ENCODE measurements at regions not wholly inside any gene's neighbourhood (a gene's known extent, or its start where the extent isn't known, plus 50 kb on each side); places are given as distances from the start of the nearest gene placed in this dataset.
A peak's percentile ranks its signal among the peaks of the same experiment; 100 is the strongest.

DNA sequence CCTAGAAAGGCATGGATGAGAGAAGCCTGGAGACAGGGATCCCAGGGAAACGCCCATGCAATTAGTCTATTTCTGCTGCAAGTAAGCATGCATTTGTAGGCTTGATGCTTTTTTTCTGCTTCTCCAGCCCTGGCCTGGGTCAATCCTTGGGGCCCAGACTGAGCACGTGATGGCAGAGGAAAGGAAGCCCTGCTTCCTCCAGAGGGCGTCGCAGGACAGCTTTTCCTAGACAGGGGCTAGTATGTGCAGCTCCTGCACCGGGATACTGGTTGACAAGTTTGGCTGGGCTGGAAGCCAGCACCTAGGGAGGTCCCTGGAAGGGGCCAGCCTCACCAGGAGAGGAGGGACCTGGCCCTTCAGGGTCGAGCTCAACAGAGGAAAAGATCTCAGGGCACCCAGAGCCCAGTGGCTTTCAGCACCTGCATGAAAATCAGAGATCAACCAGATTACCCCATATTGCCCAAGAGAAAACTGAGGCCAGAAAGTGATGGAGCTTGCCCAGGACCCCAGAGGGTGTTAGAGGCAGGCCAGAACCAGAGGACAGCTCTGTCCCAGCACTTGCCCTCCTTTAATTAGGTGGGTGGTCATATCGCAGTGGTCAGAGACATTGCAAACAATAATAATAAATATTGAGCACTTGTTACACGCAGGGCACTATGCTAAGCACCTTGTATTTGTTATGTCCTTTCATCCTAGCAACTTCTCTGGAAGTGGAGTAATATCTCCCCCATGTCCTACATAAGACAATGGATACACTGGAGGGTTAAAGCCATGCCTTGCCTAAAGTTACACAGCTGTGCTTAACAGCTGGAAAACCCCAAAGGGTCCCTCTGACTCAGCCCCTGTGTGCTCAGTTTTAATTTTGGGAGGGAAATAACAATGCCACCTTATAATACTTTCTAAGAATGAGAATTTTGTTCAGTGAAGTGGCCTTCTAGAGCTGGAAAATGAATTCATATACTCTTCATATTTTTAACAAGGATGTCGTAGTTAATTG, 67.1 kb downstream of the KLF4 start:
- Histone ChIP-seq H3K36me3 (ENCODE audit: control insufficient read depth, insufficient read depth, low read length) (no peaks in the 10 kb centered on the region), H3K4me3 (ENCODE audit: low read depth, low read length) (no peak overlapping the region), H3K27me3 (ENCODE audit: control insufficient read depth, insufficient read depth, low read length) (no peaks in the 10 kb centered on the region)
- FAIRE-seq (peak; percentile 82), DNase-seq (ENCODE audit: low read depth) (peak; percentile 70)
- TF ChIP-seq, protein P1, sequence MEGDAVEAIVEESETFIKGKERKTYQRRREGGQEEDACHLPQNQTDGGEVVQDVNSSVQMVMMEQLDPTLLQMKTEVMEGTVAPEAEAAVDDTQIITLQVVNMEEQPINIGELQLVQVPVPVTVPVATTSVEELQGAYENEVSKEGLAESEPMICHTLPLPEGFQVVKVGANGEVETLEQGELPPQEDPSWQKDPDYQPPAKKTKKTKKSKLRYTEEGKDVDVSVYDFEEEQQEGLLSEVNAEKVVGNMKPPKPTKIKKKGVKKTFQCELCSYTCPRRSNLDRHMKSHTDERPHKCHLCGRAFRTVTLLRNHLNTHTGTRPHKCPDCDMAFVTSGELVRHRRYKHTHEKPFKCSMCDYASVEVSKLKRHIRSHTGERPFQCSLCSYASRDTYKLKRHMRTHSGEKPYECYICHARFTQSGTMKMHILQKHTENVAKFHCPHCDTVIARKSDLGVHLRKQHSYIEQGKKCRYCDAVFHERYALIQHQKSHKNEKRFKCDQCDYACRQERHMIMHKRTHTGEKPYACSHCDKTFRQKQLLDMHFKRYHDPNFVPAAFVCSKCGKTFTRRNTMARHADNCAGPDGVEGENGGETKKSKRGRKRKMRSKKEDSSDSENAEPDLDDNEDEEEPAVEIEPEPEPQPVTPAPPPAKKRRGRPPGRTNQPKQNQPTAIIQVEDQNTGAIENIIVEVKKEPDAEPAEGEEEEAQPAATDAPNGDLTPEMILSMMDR (IDR thresholded peaks at IDR 0.05; ENCODE audit: insufficient read depth, low read length, severe bottlenecking) = peak; percentile 87

DNA sequence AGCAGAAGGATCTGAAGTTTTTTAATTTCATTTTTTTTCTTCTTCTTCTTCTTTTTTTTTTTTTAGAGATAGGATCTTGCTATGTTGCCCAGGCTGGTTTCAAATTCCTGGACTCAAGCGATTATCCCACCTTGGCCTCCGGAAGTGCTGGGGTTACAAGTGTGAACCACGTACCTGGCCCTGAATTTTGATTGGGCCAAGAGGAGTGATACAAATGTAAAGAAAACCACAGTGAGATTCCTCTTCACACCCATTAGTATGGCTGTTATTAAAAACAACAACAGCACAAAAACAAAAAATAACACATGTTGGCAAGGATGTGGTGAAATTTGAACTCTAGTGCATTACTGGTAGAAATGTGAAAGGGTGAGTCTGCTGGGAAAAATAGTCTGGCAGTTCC, 79.1 kb downstream of the KLF4 start:
- Histone ChIP-seq H3K27me3 (ENCODE audit: control insufficient read depth, insufficient read depth, low read length) (no peaks in the 10 kb centered on the region), H3K4me3 (ENCODE audit: low read depth, low read length) (no peak overlapping the region), H3K36me3 (ENCODE audit: control insufficient read depth, insufficient read depth, low read length) (no peaks in the 10 kb centered on the region)
- no peak for DNase-seq (ENCODE audit: low read depth)
- FAIRE-seq = no peak
- TF ChIP-seq, protein P1 (IDR thresholded peaks at IDR 0.05; ENCODE audit: insufficient read depth, low read length, severe bottlenecking) = no peak

DNA sequence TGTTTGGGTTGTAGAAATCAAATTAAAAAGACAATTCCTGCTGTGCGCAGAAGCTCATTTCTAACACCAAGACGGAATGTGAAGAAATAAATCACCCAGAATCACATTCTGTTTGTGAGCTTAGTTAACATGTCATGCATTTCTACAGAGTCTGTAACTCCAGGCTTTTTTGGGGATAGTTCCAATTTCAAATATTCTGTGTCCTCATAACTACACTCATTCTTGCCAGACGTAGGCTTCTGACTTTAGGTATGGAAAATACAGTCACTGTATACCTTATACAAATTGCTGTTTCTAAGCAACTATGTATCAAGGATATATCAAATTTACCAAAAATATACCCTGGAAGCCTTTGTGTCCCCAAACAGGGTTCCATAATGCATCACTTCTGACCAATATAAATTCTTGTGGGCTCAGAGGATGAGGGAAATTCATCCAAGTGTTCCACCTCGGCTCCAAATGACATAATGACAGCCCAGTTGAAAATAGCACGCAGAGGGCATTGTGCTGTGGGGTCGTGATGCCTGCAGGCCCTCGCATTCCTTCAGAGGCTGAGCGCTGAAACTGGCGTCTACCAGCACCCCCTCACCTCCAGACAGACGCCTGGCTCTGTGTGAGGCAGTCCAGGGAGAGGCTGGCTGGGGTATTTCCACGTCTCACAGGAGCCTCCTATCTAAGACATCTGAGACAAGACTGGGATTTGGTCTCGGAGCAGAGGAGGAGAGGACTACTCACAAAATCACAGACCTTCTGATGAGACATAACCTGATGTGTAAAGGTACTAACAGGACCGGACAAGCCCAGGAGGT, 79.8 kb downstream of the KLF4 start:
- DNase-seq (ENCODE audit: low read depth) (peak; percentile 86), FAIRE-seq (no peak)
- TF ChIP-seq, protein P1 (IDR thresholded peaks at IDR 0.05; ENCODE audit: insufficient read depth, low read length, severe bottlenecking) = no peak

DNA sequence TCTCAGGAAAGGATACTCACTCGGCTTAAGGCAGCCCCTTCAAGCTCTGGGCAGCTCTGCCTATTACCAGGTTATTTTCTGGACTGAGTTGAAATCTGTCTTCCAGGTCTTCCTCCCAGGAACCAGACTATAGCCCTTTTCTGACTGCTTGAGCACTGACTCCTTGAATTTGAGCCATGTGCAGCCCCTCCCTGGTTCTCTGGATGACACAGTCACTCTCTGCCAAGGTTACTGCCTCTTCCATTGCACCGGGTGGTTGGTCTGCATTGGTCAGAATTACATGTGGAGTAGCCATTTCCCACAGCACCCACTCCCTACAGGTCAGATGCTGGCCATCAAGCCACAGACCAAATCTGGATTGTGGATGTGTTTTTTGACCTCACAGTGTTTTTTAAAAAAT, 81.9 kb downstream of the KLF4 start:
- Histone ChIP-seq H3K36me3 (ENCODE audit: control insufficient read depth, insufficient read depth, low read length) (no peaks in the 10 kb centered on the region), H3K4me3 (ENCODE audit: low read depth, low read length) (no peak overlapping the region), H3K27me3 (ENCODE audit: control insufficient read depth, insufficient read depth, low read length) (no peaks in the 10 kb centered on the region)
- TF ChIP-seq, protein P1 (IDR thresholded peaks at IDR 0.05; ENCODE audit: insufficient read depth, low read length, severe bottlenecking) = no peak
- DNase-seq (ENCODE audit: low read depth) = no peak
- FAIRE-seq = no peak

More for the DNA sequence above, 79.8 kb downstream of the KLF4 start:
- H3K36me3 ChIP-seq (ENCODE audit: control insufficient read depth, insufficient read depth, low read length) = no peaks in the 10 kb centered on the region
- no peak overlapping the region for H3K4me3 ChIP-seq (ENCODE audit: low read depth, low read length)
- H3K27me3 ChIP-seq (ENCODE audit: control insufficient read depth, insufficient read depth, low read length) = no peaks in the 10 kb centered on the region

DNA sequence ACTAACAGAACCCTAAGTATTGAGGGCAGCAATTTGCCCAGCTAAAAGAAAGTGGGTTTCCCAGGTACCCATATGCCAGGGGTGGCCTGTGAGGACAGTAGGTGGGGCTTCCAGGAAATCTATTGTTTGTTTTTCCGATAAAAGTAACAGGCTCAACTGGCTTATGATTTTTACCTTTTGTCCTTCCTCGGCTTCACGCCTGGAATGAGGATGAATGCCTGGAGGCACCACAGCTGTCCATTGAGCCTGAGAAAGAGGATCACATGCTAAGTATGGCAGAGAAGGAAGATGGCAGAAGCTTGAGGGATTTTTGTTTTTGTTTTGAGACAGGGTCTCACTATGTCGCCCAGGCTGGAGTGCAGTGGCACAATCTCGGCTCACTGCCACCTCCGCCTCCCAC, 84.1 kb downstream of the KLF4 start:
- H3K27me3 ChIP-seq (ENCODE audit: control insufficient read depth, insufficient read depth, low read length) = no peaks in the 10 kb centered on the region
- H3K36me3 ChIP-seq (ENCODE audit: control insufficient read depth, insufficient read depth, low read length) = no peaks in the 10 kb centered on the region
- no peak for DNase-seq (ENCODE audit: low read depth)
- peak; percentile 68 for FAIRE-seq
- no peak overlapping the region for H3K4me3 ChIP-seq (ENCODE audit: low read depth, low read length)
- TF ChIP-seq, protein P1 (IDR thresholded peaks at IDR 0.05; ENCODE audit: insufficient read depth, low read length, severe bottlenecking) = no peak
